ENCODE measurements at regions not wholly inside any gene's neighbourhood (a gene's known extent, or its start where the extent isn't known, plus 50 kb on each side); places are given as distances from the start of the nearest gene placed in this dataset.

GRCh38 chr12:34386016-34386415 lies 363.7 kb downstream of the ALG10 start:
- DNase-seq, result no peak

- DNase-seq, result no peak
These were observed 364.4 kb downstream of the ALG10 start for GRCh38 chr12:34386621-34387255.

- DNase-seq, result no peak
These were observed 365.7 kb downstream of the ALG10 start for GRCh38 chr12:34387711-34388635.

- no peak for DNase-seq
These were observed 366.5 kb downstream of the ALG10 start for GRCh38 chr12:34388636-34389377.

GRCh38 chr12:34389378-34390170 lies 367.3 kb downstream of the ALG10 start:
- DNase-seq, result no peak

- DNase-seq, result no peak
These were observed 368.0 kb downstream of the ALG10 start for GRCh38 chr12:34390171-34390841.

GRCh38 chr12:34390846-34391700 lies 368.8 kb downstream of the ALG10 start:
- DNase-seq, result no peak

- DNase-seq, result no peak
These were observed 369.7 kb downstream of the ALG10 start for GRCh38 chr12:34391771-34392581.

GRCh38 chr12:34392741-34393085 lies 370.4 kb downstream of the ALG10 start:
- DNase-seq, result no peak

- DNase-seq, result no peak
These were observed 371.0 kb downstream of the ALG10 start for GRCh38 chr12:34393086-34393820.

- DNase-seq, result no peak
These were observed 371.5 kb downstream of the ALG10 start for GRCh38 chr12:34393821-34394150.

GRCh38 chr12:34394211-34395055 lies 372.1 kb downstream of the ALG10 start:
- DNase-seq, result no peak

- no peak for DNase-seq
These were observed 373.0 kb downstream of the ALG10 start for GRCh38 chr12:34395056-34396005.

- no peak for DNase-seq
These were observed 373.9 kb downstream of the ALG10 start for GRCh38 chr12:34396006-34396860.

GRCh38 chr12:34396861-34397590 lies 374.7 kb downstream of the ALG10 start:
- no peak for DNase-seq

Measured in SW 1271 (cell line).